ENCODE measurements at regions not wholly inside any gene's neighbourhood (a gene's known extent, or its start where the extent isn't known, plus 50 kb on each side); places are given as distances from the start of the nearest gene placed in this dataset.
"Not testable (repeated sequence)": the region's sequence is repeated elsewhere in the genome, so short reads cannot be mapped to it uniquely, and the experiment has no call there.

GRCh38 chr21:9737871-9738515 is 783.4 kb upstream of the TPTE start:
- H3K4me3 ChIP-seq (ENCODE audit: low read depth in 1 of 3, low read length in 3 of 3); H3K27ac ChIP-seq (ENCODE audit: low read depth in 1 of 2, low read length in 2 of 2); DNase-seq (ENCODE audit: low spot score); H3K27me3 ChIP-seq (ENCODE audit: control insufficient read depth in 4 of 4, insufficient read depth in 4 of 4, low read length in 3 of 4); H3K4me1 ChIP-seq (ENCODE audit: control insufficient read depth in 4 of 4, insufficient read depth in 4 of 4, low read length in 3 of 4); H3K9ac ChIP-seq (ENCODE audit: low read depth in 1 of 2, low read length in 2 of 2); H3K9me3 ChIP-seq (ENCODE audit: control insufficient read depth in 4 of 4, low read length in 3 of 4); H3K36me3 ChIP-seq (ENCODE audit: control insufficient read depth in 4 of 4, insufficient read depth in 3 of 4, low read depth in 1 of 4, low read length in 3 of 4): not testable (repeated sequence)
- WGBS: 49% methylated on average over 5 of the region's 5 CpGs

GRCh38 chr21:9738527-9738926 is 782.9 kb upstream of the TPTE start:
- H3K36me3 ChIP-seq (ENCODE audit: control insufficient read depth in 4 of 4, insufficient read depth in 3 of 4, low read depth in 1 of 4, low read length in 3 of 4): no peaks in the 10 kb centered on the region
- 45% methylated on average over 2 of the region's 2 CpGs for WGBS
- H3K9me3 ChIP-seq (ENCODE audit: control insufficient read depth in 4 of 4, low read length in 3 of 4): peaks cover 0 to 9% (median 4%) of the 10 kb centered on the region in 4 donors
- TF ChIP-seq EGR1 (IDR thresholded peaks at IDR 0.05; ENCODE audit: low read depth in 2 of 2) (no peak), SP1 (IDR thresholded peaks at IDR 0.05) (no peak), RAD21 (IDR thresholded peaks at IDR 0.05) (no peak), HNF4G (IDR thresholded peaks at IDR 0.05) (no peak), JUND (IDR thresholded peaks at IDR 0.05) (no peak), RXRA (IDR thresholded peaks at IDR 0.05) (no peak), REST (IDR thresholded peaks at IDR 0.05) (no peak), FOXA2 (IDR thresholded peaks at IDR 0.05) (no peak), FOXA1 (IDR thresholded peaks at IDR 0.05) (no peak), YY1 (IDR thresholded peaks at IDR 0.05) (no peak), MAX (IDR thresholded peaks at IDR 0.05) (no peak), HNF4A (conservative IDR thresholded peaks at IDR 0.05) (no peak), TAF1 (conservative IDR thresholded peaks at IDR 0.05) (no peak), NR2F2 (IDR thresholded peaks at IDR 0.05) (no peak)
- TF ChIP-seq, protein P1, sequence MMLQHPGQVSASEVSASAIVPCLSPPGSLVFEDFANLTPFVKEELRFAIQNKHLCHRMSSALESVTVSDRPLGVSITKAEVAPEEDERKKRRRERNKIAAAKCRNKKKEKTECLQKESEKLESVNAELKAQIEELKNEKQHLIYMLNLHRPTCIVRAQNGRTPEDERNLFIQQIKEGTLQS (IDR thresholded peaks at IDR 0.05): no peak
- TF ChIP-seq, protein P2, sequence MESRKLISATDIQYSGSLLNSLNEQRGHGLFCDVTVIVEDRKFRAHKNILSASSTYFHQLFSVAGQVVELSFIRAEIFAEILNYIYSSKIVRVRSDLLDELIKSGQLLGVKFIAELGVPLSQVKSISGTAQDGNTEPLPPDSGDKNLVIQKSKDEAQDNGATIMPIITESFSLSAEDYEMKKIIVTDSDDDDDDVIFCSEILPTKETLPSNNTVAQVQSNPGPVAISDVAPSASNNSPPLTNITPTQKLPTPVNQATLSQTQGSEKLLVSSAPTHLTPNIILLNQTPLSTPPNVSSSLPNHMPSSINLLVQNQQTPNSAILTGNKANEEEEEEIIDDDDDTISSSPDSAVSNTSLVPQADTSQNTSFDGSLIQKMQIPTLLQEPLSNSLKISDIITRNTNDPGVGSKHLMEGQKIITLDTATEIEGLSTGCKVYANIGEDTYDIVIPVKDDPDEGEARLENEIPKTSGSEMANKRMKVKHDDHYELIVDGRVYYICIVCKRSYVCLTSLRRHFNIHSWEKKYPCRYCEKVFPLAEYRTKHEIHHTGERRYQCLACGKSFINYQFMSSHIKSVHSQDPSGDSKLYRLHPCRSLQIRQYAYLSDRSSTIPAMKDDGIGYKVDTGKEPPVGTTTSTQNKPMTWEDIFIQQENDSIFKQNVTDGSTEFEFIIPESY (IDR thresholded peaks at IDR 0.05): no peak
- TF ChIP-seq, protein P3, sequence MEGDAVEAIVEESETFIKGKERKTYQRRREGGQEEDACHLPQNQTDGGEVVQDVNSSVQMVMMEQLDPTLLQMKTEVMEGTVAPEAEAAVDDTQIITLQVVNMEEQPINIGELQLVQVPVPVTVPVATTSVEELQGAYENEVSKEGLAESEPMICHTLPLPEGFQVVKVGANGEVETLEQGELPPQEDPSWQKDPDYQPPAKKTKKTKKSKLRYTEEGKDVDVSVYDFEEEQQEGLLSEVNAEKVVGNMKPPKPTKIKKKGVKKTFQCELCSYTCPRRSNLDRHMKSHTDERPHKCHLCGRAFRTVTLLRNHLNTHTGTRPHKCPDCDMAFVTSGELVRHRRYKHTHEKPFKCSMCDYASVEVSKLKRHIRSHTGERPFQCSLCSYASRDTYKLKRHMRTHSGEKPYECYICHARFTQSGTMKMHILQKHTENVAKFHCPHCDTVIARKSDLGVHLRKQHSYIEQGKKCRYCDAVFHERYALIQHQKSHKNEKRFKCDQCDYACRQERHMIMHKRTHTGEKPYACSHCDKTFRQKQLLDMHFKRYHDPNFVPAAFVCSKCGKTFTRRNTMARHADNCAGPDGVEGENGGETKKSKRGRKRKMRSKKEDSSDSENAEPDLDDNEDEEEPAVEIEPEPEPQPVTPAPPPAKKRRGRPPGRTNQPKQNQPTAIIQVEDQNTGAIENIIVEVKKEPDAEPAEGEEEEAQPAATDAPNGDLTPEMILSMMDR (IDR thresholded peaks at IDR 0.05; ENCODE audit: low read depth, low read length, missing input control): no peak
- DNase-seq (ENCODE audit: low spot score): no peak
- no peak overlapping the region for H3K9ac ChIP-seq (ENCODE audit: low read depth in 1 of 2, low read length in 2 of 2)
- H3K27ac ChIP-seq (ENCODE audit: low read depth in 1 of 2, low read length in 2 of 2): no peak overlapping the region
- H3K4me3 ChIP-seq (ENCODE audit: low read depth in 1 of 3, low read length in 3 of 3): no peak overlapping the region
- no peaks in the 10 kb centered on the region for H3K4me1 ChIP-seq (ENCODE audit: control insufficient read depth in 4 of 4, insufficient read depth in 4 of 4, low read length in 3 of 4)
- no peaks in the 10 kb centered on the region for H3K27me3 ChIP-seq (ENCODE audit: control insufficient read depth in 4 of 4, insufficient read depth in 4 of 4, low read length in 3 of 4)
